ENCODE measurements at regions not wholly inside any gene's neighbourhood (a gene's known extent, or its start where the extent isn't known, plus 50 kb on each side); places are given as distances from the start of the nearest gene placed in this dataset.

- Mint-ChIP-seq H3K4me3 (no peak overlapping the region), H3K36me3 (ENCODE audit: low read depth) (no peaks in the 10 kb centered on the region), H3K27ac (no peak overlapping the region), H3K9me3 (no peaks in the 10 kb centered on the region), H3K4me1 (ENCODE audit: low read depth) (no peaks in the 10 kb centered on the region), H3K27me3 (ENCODE audit: low read depth) (no peaks in the 10 kb centered on the region)
- intact Hi-C loops (cut with micrococcal nuclease) = no loop called here
- CTCF ChIA-PET = interaction anchor here (2.3 kb wide), 1 partner anchor 329 kb away, joined by 13 read pairs; no protein-coding TSS in a partner anchor
- DNase-seq = no peak
These were observed 384.2 kb upstream of the DUSP10 start for GRCh38 chr1:222126052-222126451.

GRCh38 chr1:222124602-222125001 lies 382.7 kb upstream of the DUSP10 start:
- no peaks in the 10 kb centered on the region for H3K36me3 Mint-ChIP-seq (ENCODE audit: low read depth)
- no peak overlapping the region for H3K4me3 Mint-ChIP-seq

GRCh38 chr1:222123111-222123510 lies 381.2 kb upstream of the DUSP10 start:
- Mint-ChIP-seq H3K27ac (no peak overlapping the region), H3K4me1 (ENCODE audit: low read depth) (no peaks in the 10 kb centered on the region), H3K9me3 (no peaks in the 10 kb centered on the region), H3K27me3 (ENCODE audit: low read depth) (no peaks in the 10 kb centered on the region), H3K4me3 (no peak overlapping the region), H3K36me3 (ENCODE audit: low read depth) (no peaks in the 10 kb centered on the region)
- no peak for DNase-seq
- intact Hi-C loops (cut with micrococcal nuclease) = no loop called here
- CTCF ChIA-PET = interaction anchor here (2.1 to 2.5 kb wide), 2 partner anchors 28 to 332 kb away, joined by 6 to 10 read pairs; no protein-coding TSS in a partner anchor

More at GRCh38 chr1:222124602-222125001, 382.7 kb upstream of the DUSP10 start:
- Mint-ChIP-seq H3K4me1 (ENCODE audit: low read depth) (no peaks in the 10 kb centered on the region), H3K9me3 (no peaks in the 10 kb centered on the region), H3K27me3 (ENCODE audit: low read depth) (no peaks in the 10 kb centered on the region), H3K27ac (no peak overlapping the region)
- intact Hi-C loops (cut with micrococcal nuclease) = no loop called here
- CTCF ChIA-PET = interaction anchor here (1.1 to 2.1 kb wide), 2 partner anchors 28 to 330 kb away, joined by 3 to 10 read pairs; no protein-coding TSS in a partner anchor
- DNase-seq = no peak

- Mint-ChIP-seq H3K4me1 (ENCODE audit: low read depth) (no peaks in the 10 kb centered on the region), H3K36me3 (ENCODE audit: low read depth) (no peaks in the 10 kb centered on the region), H3K27ac (no peak overlapping the region), H3K4me3 (no peak overlapping the region), H3K27me3 (ENCODE audit: low read depth) (no peaks in the 10 kb centered on the region), H3K9me3 (no peaks in the 10 kb centered on the region)
- CTCF ChIA-PET = interaction anchor here (0.6 to 1.5 kb wide), 3 partner anchors 12 to 337 kb away, joined by 3 read pairs; no protein-coding TSS in a partner anchor
- intact Hi-C loops (cut with micrococcal nuclease) = no loop called here
- no peak for DNase-seq
These were observed 375.9 kb upstream of the DUSP10 start for GRCh38 chr1:222117809-222118208.

- Mint-ChIP-seq H3K27ac (no peak overlapping the region), H3K36me3 (ENCODE audit: low read depth) (no peaks in the 10 kb centered on the region), H3K4me3 (no peak overlapping the region), H3K9me3 (no peaks in the 10 kb centered on the region), H3K27me3 (ENCODE audit: low read depth) (no peaks in the 10 kb centered on the region), H3K4me1 (ENCODE audit: low read depth) (no peaks in the 10 kb centered on the region)
- no peak for DNase-seq
- CTCF ChIA-PET = interaction anchor here (0.8 kb wide), 1 partner anchor 48 kb away, joined by 3 read pairs; no protein-coding TSS in a partner anchor
- intact Hi-C loops (cut with micrococcal nuclease) = no loop called here
These were observed 372.8 kb upstream of the DUSP10 start for GRCh38 chr1:222114536-222115156.

GRCh38 chr1:222109836-222110235 lies 367.9 kb upstream of the DUSP10 start:
- CTCF ChIA-PET = no interaction called here
- Mint-ChIP-seq H3K27ac (no peak overlapping the region), H3K4me1 (ENCODE audit: low read depth) (no peaks in the 10 kb centered on the region), H3K36me3 (ENCODE audit: low read depth) (no peaks in the 10 kb centered on the region), H3K4me3 (no peak overlapping the region), H3K9me3 (no peaks in the 10 kb centered on the region), H3K27me3 (ENCODE audit: low read depth) (no peaks in the 10 kb centered on the region)
- no peak for DNase-seq
- intact Hi-C loops (cut with micrococcal nuclease) = no loop called here

- intact Hi-C loops (cut with micrococcal nuclease) = no loop called here
- no peak overlapping the region for H3K4me3 Mint-ChIP-seq
- no peaks in the 10 kb centered on the region for H3K36me3 Mint-ChIP-seq (ENCODE audit: low read depth)
- H3K4me1 Mint-ChIP-seq (ENCODE audit: low read depth) = no peaks in the 10 kb centered on the region
- CTCF ChIA-PET = no interaction called here
- no peak for DNase-seq
- H3K9me3 Mint-ChIP-seq = no peaks in the 10 kb centered on the region
- no peaks in the 10 kb centered on the region for H3K27me3 Mint-ChIP-seq (ENCODE audit: low read depth)
- no peak overlapping the region for H3K27ac Mint-ChIP-seq
These were observed 366.1 kb upstream of the DUSP10 start for GRCh38 chr1:222107975-222108374.

GRCh38 chr1:222107267-222107666 lies 365.4 kb upstream of the DUSP10 start:
- Mint-ChIP-seq H3K27ac (no peak overlapping the region), H3K4me3 (no peak overlapping the region), H3K9me3 (no peaks in the 10 kb centered on the region), H3K27me3 (ENCODE audit: low read depth) (no peaks in the 10 kb centered on the region), H3K4me1 (ENCODE audit: low read depth) (no peaks in the 10 kb centered on the region), H3K36me3 (ENCODE audit: low read depth) (no peaks in the 10 kb centered on the region)
- CTCF ChIA-PET = interaction anchor here (0.6 to 1.2 kb wide), 2 partner anchors 11 to 350 kb away, joined by 3 to 4 read pairs; no protein-coding TSS in a partner anchor
- no peak for DNase-seq
- intact Hi-C loops (cut with micrococcal nuclease) = no loop called here

- H3K36me3 Mint-ChIP-seq (ENCODE audit: low read depth) = no peaks in the 10 kb centered on the region
- H3K27ac Mint-ChIP-seq = no peak overlapping the region
- H3K4me3 Mint-ChIP-seq = no peak overlapping the region
- intact Hi-C loops (cut with micrococcal nuclease) = no loop called here
- CTCF ChIA-PET = interaction anchor here (1.2 kb wide), 1 partner anchor 11 kb away, joined by 3 read pairs; no protein-coding TSS in a partner anchor
- H3K27me3 Mint-ChIP-seq (ENCODE audit: low read depth) = no peaks in the 10 kb centered on the region
- no peaks in the 10 kb centered on the region for H3K9me3 Mint-ChIP-seq
- H3K4me1 Mint-ChIP-seq (ENCODE audit: low read depth) = no peaks in the 10 kb centered on the region
- no peak for DNase-seq
These were observed 364.5 kb upstream of the DUSP10 start for GRCh38 chr1:222106377-222106776.

- CTCF ChIA-PET = interaction anchor here (0.7 kb wide), 1 partner anchor 12 kb away, joined by 3 read pairs; no protein-coding TSS in a partner anchor
- Mint-ChIP-seq H3K4me3 (no peak overlapping the region), H3K27me3 (ENCODE audit: low read depth) (no peaks in the 10 kb centered on the region), H3K36me3 (ENCODE audit: low read depth) (no peaks in the 10 kb centered on the region), H3K27ac (no peak overlapping the region), H3K4me1 (ENCODE audit: low read depth) (no peaks in the 10 kb centered on the region), H3K9me3 (no peaks in the 10 kb centered on the region)
- DNase-seq = no peak
- intact Hi-C loops (cut with micrococcal nuclease) = no loop called here
These were observed 364.0 kb upstream of the DUSP10 start for GRCh38 chr1:222105861-222106260.

- Mint-ChIP-seq H3K36me3 (ENCODE audit: low read depth) (no peaks in the 10 kb centered on the region), H3K4me1 (ENCODE audit: low read depth) (no peaks in the 10 kb centered on the region), H3K27me3 (ENCODE audit: low read depth) (no peaks in the 10 kb centered on the region), H3K9me3 (no peaks in the 10 kb centered on the region), H3K4me3 (no peak overlapping the region), H3K27ac (no peak overlapping the region)
- peak; percentile 10 for DNase-seq
- intact Hi-C loops (cut with micrococcal nuclease) = no loop called here
- CTCF ChIA-PET = interaction anchor here (0.7 kb wide), 1 partner anchor 12 kb away, joined by 3 read pairs; no protein-coding TSS in a partner anchor
These were observed 363.5 kb upstream of the DUSP10 start for GRCh38 chr1:222105393-222105737.

GRCh38 chr1:222104694-222105392 lies 363.0 kb upstream of the DUSP10 start:
- no peak for DNase-seq
- no peaks in the 10 kb centered on the region for H3K27me3 Mint-ChIP-seq (ENCODE audit: low read depth)
- no peak overlapping the region for H3K27ac Mint-ChIP-seq
- CTCF ChIA-PET = interaction anchor here (0.7 to 1.6 kb wide), 2 partner anchors 9 to 13 kb away, joined by 3 to 4 read pairs; no protein-coding TSS in a partner anchor
- H3K36me3 Mint-ChIP-seq (ENCODE audit: low read depth) = no peaks in the 10 kb centered on the region
- intact Hi-C loops (cut with micrococcal nuclease) = no loop called here
- H3K4me3 Mint-ChIP-seq = no peak overlapping the region
- no peaks in the 10 kb centered on the region for H3K4me1 Mint-ChIP-seq (ENCODE audit: low read depth)
- H3K9me3 Mint-ChIP-seq = no peaks in the 10 kb centered on the region
